Sigmoid colon (tissue), 6 donors: ENCODE measurements at regions not wholly inside any gene's neighbourhood (a gene's known extent, or its start where the extent isn't known, plus 50 kb on each side); places are given as distances from the start of the nearest gene placed in this dataset.

Experiments
- DNase-seq: peaks from one replicate; pipeline ENCODE4 v3.0.0-alpha.2; 2019
- H3K27ac ChIP-seq, 4 donors: fragments of 200-600 bp; sonication (generic); one replicate each; pipeline ENCODE4 v1.5.1; 2016 to 2019; ENCODE audit warnings: mild to moderate bottlenecking in 1 of 4
- H3K27me3 ChIP-seq, 3 donors: fragments of 200-600 bp; sonication (generic); one replicate each; pipeline ENCODE4 v1.5.1; 2019; ENCODE audit warnings: mild to moderate bottlenecking in 1 of 3
- H3K36me3 ChIP-seq, 4 donors: fragments of 200-600 bp; sonication (generic); one replicate each; pipeline ENCODE4 v1.5.1; 2016 to 2019
- H3K4me1 ChIP-seq, 4 donors: fragments of 200-600 bp; sonication (generic); one replicate each; pipeline ENCODE4 v1.5.1; 2017 to 2019
- H3K4me3 ChIP-seq, 4 donors: fragments of 200-600 bp; sonication (generic); one replicate each; pipeline ENCODE4 v1.5.1; 2017 to 2019; ENCODE audit warnings: mild to moderate bottlenecking in 2 of 4, moderate library complexity in 1 of 4
- H3K9me3 ChIP-seq, 4 donors: fragments of 200-600 bp in 3 of 4; sonication (generic) in 3 of 4; one replicate each; pipeline versions ENCODE4 v1.5.1 to v1.6.1; 2013 to 2019
- CTCF ChIP-seq, 4 experiments: fragments of 450-650 bp in 3 of 4; fragments of 200-600 bp in 1 of 4; IDR thresholded peaks; one replicate each; pipeline ENCODE4 v1.5.1; 2016 to 2019; ENCODE audit warnings: antibody characterized with exemption in 4 of 4, mild to moderate bottlenecking in 3 of 4, moderate library complexity in 2 of 4
- EP300 ChIP-seq, 4 donors: sonication (generic); formaldehyde crosslinking; IDR thresholded peaks; one replicate each; pipeline ENCODE4 v1.6.1; 2017; ENCODE audit warnings: antibody characterized with exemption in 4 of 4
- POLR2A ChIP-seq, 2 donors: fragments of 450-650 bp; IDR thresholded peaks; one replicate each; pipeline ENCODE4 v1.6.1; 2016; ENCODE audit warnings: antibody characterized with exemption in 2 of 2, mild to moderate bottlenecking in 2 of 2, moderate library complexity in 2 of 2
- POLR2AphosphoS5 ChIP-seq, 4 donors: sonication (generic); formaldehyde crosslinking; IDR thresholded peaks; one replicate each; pipeline ENCODE4 v1.6.1; 2017; ENCODE audit warnings: antibody characterized with exemption in 4 of 4
- WGBS, 2 donors: extraction: QIAGEN DNeasy Blood & Tissue Kit; methylation state at CpG; one replicate each; pipeline ENCODE4 v1.1.7; 2013; 5-methylcytosine and 5-hydroxymethylcytosine counted together
- intact Hi-C: fragments of 100-400 bp; cut with DNase I; formaldehyde crosslinking; loops from one replicate; pipeline ENCODE4 v1.15.1; 2023
- donor health status: healthy with polysubstance abuse.
- donor health status: healthy.

GRCh38 chr3:25021816-25022215 is 406.2 kb upstream of the RARB start:
- Histone ChIP-seq H3K9me3 (peaks cover 0 to under 1% (median 0%) of the 10 kb centered on the region in 4 donors), H3K4me1 (no peaks in the 10 kb centered on the region), H3K4me3 (no peak overlapping the region), H3K27me3 (no peaks in the 10 kb centered on the region), H3K36me3 (no peaks in the 10 kb centered on the region), H3K27ac (no peak overlapping the region)
- intact Hi-C loops, result loop anchor here (10.0 kb wide), 1 partner anchor 403 kb away; the partner anchor contains the start of gene RARB
- no peak for TF ChIP-seq EP300 (IDR thresholded peaks at IDR 0.05)
- TF ChIP-seq CTCF (IDR thresholded peaks at IDR 0.05), result peak in 3 of 4 experiments; percentile 30 to 48 (median 37)
- 16 to 57% methylated on average over 3 of the region's 3 CpGs for WGBS, 2 donors
- DNase-seq, result no peak

- H3K4me3 ChIP-seq, result no peak overlapping the region
- H3K27me3 ChIP-seq, result no peaks in the 10 kb centered on the region
- no peak overlapping the region for H3K27ac ChIP-seq
- no peaks in the 10 kb centered on the region for H3K36me3 ChIP-seq
- WGBS, 2 donors, result 90 to 91% methylated on average over 2 of the region's 2 CpGs
- H3K4me1 ChIP-seq, result peaks cover 0 to 13% (median 8%) of the 10 kb centered on the region in 4 donors
- no peaks in the 10 kb centered on the region for H3K9me3 ChIP-seq
- no peak for DNase-seq
- TF ChIP-seq EP300 (IDR thresholded peaks at IDR 0.05) (no peak), POLR2AphosphoS5 (IDR thresholded peaks at IDR 0.05) (no peak), POLR2A (IDR thresholded peaks at IDR 0.05) (no peak), CTCF (IDR thresholded peaks at IDR 0.05) (no peak)
- intact Hi-C loops, result loop anchor here (10.0 kb wide), 1 partner anchor 401 kb away; the partner anchor contains the start of gene RARB
Observed at GRCh38 chr3:25023876-25024275, 404.2 kb upstream of the RARB start.

GRCh38 chr3:25025236-25025635 is 402.8 kb upstream of the RARB start:
- no peak overlapping the region for H3K4me3 ChIP-seq
- no peak overlapping the region for H3K27ac ChIP-seq
- no peaks in the 10 kb centered on the region for H3K27me3 ChIP-seq
- no peaks in the 10 kb centered on the region for H3K36me3 ChIP-seq
- TF ChIP-seq POLR2A (IDR thresholded peaks at IDR 0.05), result no peak
- no peak for TF ChIP-seq POLR2AphosphoS5 (IDR thresholded peaks at IDR 0.05)
- no peak for TF ChIP-seq CTCF (IDR thresholded peaks at IDR 0.05)
- DNase-seq, result no peak
- H3K4me1 ChIP-seq, result peaks cover 0 to 13% (median 8%) of the 10 kb centered on the region in 4 donors
- H3K9me3 ChIP-seq, result no peaks in the 10 kb centered on the region
- intact Hi-C loops, result loop anchor here (10.0 kb wide), 1 partner anchor 400 kb away; the partner anchor contains the start of gene RARB

GRCh38 chr3:25027650-25028049 is 400.4 kb upstream of the RARB start:
- no peak overlapping the region for H3K27ac ChIP-seq
- WGBS, 2 donors, result 40 to 56% methylated on average over 3 of the region's 3 CpGs
- no peaks in the 10 kb centered on the region for H3K27me3 ChIP-seq
- DNase-seq, result peak; percentile 74
- peak in 2 of 4 donors; percentile 24 to 36 for TF ChIP-seq POLR2AphosphoS5 (IDR thresholded peaks at IDR 0.05)
- TF ChIP-seq POLR2A (IDR thresholded peaks at IDR 0.05), result no peak
- H3K4me3 ChIP-seq, result no peak overlapping the region
- intact Hi-C loops, result loop anchor here (10.0 kb wide), 1 partner anchor 397 kb away; the partner anchor contains the start of gene RARB
- H3K9me3 ChIP-seq, result no peaks in the 10 kb centered on the region
- H3K36me3 ChIP-seq, result no peaks in the 10 kb centered on the region
- H3K4me1 ChIP-seq, result peaks cover 0 to 19% (median 8%) of the 10 kb centered on the region in 4 donors

- Histone ChIP-seq H3K4me1 (peaks cover 0 to 19% (median 8%) of the 10 kb centered on the region in 4 donors), H3K9me3 (no peaks in the 10 kb centered on the region), H3K36me3 (no peaks in the 10 kb centered on the region), H3K27me3 (no peaks in the 10 kb centered on the region), H3K27ac (no peak overlapping the region), H3K4me3 (no peak overlapping the region)
- TF ChIP-seq POLR2A (IDR thresholded peaks at IDR 0.05) (no peak), CTCF (IDR thresholded peaks at IDR 0.05) (no peak), POLR2AphosphoS5 (IDR thresholded peaks at IDR 0.05) (no peak), EP300 (IDR thresholded peaks at IDR 0.05) (no peak)
- intact Hi-C loops, result loop anchor here (5.0 to 10.0 kb wide), 3 partner anchors 185 to 562 kb away; partner anchors contain the start of gene RARB
- WGBS, 2 donors, result 60 to 86% methylated on average over 2 of the region's 2 CpGs
- DNase-seq, result no peak
Observed at GRCh38 chr3:25029820-25030219, 398.2 kb upstream of the RARB start.
